Gastroesophageal sphincter (tissue), 3 donors: ENCODE measurements at regions not wholly inside any gene's neighbourhood (a gene's known extent, or its start where the extent isn't known, plus 50 kb on each side); places are given as distances from the start of the nearest gene placed in this dataset.

Source experiments
- EP300 ChIP-seq: sonication (generic); formaldehyde crosslinking; IDR thresholded peaks from one replicate; pipeline ENCODE4 v1.6.1; 2017; ENCODE audit warnings: antibody characterized with exemption, mild to moderate bottlenecking
- POLR2A ChIP-seq, 2 donors: fragments of 450-650 bp; IDR thresholded peaks; one replicate each; pipeline ENCODE4 v1.6.1; 2017; ENCODE audit warnings: antibody characterized with exemption in 2 of 2, mild to moderate bottlenecking in 2 of 2, moderate library complexity in 1 of 2
- TF ChIP-seq, protein P1 (sequence below), 4 experiments: fragments of 200-600 bp in 2 of 4; fragments of 450-650 bp in 2 of 4; sonication (generic) in 1 of 4; IDR thresholded peaks; one replicate each; pipeline ENCODE4 v1.5.1; 2017 to 2019; ENCODE audit warnings: antibody characterized with exemption in 4 of 4, mild to moderate bottlenecking in 2 of 4, moderate library complexity in 2 of 4

DNA sequence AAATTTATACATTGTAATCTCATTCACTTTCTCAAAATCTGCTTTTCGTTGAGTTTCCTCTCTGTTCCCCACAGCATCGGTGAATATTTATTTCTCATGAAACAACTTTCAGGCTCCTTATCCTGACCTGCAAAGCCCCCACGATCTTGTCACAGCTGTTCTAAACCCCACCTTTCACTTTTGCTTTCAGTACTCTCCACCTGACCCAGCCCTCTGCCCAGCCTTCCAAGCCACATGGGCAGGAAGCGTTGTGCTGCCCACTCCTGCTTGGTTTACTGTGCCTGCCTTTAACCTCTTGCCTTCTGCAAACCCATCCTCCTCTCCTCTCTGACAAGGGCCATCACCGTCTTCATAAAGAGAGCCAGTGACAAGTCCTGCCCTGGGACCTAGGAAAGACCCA is 262.5 kb downstream of the GALR1 start:
- TF ChIP-seq, protein P1, sequence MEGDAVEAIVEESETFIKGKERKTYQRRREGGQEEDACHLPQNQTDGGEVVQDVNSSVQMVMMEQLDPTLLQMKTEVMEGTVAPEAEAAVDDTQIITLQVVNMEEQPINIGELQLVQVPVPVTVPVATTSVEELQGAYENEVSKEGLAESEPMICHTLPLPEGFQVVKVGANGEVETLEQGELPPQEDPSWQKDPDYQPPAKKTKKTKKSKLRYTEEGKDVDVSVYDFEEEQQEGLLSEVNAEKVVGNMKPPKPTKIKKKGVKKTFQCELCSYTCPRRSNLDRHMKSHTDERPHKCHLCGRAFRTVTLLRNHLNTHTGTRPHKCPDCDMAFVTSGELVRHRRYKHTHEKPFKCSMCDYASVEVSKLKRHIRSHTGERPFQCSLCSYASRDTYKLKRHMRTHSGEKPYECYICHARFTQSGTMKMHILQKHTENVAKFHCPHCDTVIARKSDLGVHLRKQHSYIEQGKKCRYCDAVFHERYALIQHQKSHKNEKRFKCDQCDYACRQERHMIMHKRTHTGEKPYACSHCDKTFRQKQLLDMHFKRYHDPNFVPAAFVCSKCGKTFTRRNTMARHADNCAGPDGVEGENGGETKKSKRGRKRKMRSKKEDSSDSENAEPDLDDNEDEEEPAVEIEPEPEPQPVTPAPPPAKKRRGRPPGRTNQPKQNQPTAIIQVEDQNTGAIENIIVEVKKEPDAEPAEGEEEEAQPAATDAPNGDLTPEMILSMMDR (IDR thresholded peaks at IDR 0.05), result no peak
- TF ChIP-seq EP300 (no peak), POLR2A (IDR thresholded peaks at IDR 0.05) (no peak)
